ENCODE measurements at regions not wholly inside any gene's neighbourhood (a gene's known extent, or its start where the extent isn't known, plus 50 kb on each side); places are given as distances from the start of the nearest gene placed in this dataset.

DNA sequence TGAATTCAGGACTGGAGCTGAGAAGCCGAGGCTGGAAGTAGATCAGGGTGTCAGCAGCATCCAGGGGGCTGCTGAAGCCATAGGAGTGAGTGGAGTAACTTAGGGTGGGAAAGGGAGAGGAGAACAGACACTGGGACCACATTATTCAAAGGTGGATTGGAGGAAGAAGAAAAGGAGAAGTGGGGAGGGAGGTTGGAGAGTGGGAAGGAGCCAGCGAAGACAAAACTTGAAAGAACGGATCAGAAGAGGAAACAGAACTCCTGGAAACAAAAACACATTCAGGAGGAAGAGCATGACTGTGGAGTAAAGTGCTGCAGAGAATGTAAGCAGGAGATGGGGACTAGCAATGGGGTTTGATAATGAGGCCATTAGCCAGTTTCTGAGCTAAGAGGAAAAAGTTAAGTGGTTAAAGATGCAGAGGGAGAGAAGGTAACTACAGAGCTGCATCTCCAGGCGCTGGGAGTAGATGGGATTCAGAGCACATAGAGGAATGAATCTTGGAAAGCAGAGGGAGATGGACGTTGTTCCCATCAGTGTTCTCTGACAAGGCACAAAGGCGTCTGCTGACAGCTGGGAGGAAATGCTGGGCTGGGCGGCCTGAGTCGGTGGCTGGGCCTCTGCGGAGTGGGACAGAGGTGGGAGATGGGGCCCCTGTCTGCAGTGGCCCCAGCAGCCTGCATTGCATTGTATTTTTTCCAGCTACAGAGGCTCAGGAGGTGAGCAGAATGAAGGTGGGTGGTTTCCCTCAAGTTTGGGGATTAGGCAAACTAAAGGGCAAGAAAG is 63.1 kb upstream of the LEP start:
- intact Hi-C loops (cut with DNase I) = no loop called here
- Histone ChIP-seq H3K4me3 (no peak overlapping the region), H3K36me3 (no peaks in the 10 kb centered on the region), H3K9me3 (no peaks in the 10 kb centered on the region), H3K27ac (no peak overlapping the region), H3K4me1 (no peaks in the 10 kb centered on the region), H3K27me3 (peaks cover 0 to 57% (median 47%) of the 10 kb centered on the region in 7 donors)
- TF ChIP-seq, protein P1, sequence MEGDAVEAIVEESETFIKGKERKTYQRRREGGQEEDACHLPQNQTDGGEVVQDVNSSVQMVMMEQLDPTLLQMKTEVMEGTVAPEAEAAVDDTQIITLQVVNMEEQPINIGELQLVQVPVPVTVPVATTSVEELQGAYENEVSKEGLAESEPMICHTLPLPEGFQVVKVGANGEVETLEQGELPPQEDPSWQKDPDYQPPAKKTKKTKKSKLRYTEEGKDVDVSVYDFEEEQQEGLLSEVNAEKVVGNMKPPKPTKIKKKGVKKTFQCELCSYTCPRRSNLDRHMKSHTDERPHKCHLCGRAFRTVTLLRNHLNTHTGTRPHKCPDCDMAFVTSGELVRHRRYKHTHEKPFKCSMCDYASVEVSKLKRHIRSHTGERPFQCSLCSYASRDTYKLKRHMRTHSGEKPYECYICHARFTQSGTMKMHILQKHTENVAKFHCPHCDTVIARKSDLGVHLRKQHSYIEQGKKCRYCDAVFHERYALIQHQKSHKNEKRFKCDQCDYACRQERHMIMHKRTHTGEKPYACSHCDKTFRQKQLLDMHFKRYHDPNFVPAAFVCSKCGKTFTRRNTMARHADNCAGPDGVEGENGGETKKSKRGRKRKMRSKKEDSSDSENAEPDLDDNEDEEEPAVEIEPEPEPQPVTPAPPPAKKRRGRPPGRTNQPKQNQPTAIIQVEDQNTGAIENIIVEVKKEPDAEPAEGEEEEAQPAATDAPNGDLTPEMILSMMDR (IDR thresholded peaks at IDR 0.05) = no peak
- DNase-seq = no peak
- ATAC-seq = no peak
- WGBS, 2 donors = 27 to 34% methylated on average over 9 of the region's 9 CpGs

DNA sequence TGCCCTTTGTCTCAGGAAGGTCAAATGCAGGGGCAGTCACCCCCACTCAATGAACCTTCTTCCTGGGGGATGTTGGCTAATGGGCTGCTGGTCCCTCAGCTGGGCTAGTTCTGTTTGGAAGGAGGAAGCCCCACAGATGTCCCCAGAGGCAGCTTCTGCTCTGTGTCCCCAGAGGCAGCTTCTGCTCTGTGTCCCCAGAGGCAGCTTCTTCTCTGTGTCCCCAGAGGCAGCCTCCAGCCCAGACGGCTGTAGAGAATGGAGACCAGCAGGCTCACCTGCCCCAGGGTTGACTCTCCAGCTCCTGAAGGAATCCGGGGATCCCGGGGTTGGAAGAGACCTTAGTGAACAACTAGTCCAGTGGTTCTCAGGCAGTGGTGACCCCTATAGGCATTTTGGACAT is 62.5 kb upstream of the LEP start:
- Histone ChIP-seq H3K9me3 (no peaks in the 10 kb centered on the region), H3K4me1 (no peaks in the 10 kb centered on the region), H3K27me3 (peaks cover 0 to 58% (median 47%) of the 10 kb centered on the region in 7 donors), H3K4me3 (no peak overlapping the region), H3K27ac (no peak overlapping the region), H3K36me3 (no peaks in the 10 kb centered on the region)
- no peak for ATAC-seq
- WGBS, 2 donors = 85 to 87% methylated on average over 3 of the region's 3 CpGs
- intact Hi-C loops (cut with DNase I) = no loop called here
- DNase-seq = no peak
- TF ChIP-seq, protein P1 (IDR thresholded peaks at IDR 0.05) = no peak

DNA sequence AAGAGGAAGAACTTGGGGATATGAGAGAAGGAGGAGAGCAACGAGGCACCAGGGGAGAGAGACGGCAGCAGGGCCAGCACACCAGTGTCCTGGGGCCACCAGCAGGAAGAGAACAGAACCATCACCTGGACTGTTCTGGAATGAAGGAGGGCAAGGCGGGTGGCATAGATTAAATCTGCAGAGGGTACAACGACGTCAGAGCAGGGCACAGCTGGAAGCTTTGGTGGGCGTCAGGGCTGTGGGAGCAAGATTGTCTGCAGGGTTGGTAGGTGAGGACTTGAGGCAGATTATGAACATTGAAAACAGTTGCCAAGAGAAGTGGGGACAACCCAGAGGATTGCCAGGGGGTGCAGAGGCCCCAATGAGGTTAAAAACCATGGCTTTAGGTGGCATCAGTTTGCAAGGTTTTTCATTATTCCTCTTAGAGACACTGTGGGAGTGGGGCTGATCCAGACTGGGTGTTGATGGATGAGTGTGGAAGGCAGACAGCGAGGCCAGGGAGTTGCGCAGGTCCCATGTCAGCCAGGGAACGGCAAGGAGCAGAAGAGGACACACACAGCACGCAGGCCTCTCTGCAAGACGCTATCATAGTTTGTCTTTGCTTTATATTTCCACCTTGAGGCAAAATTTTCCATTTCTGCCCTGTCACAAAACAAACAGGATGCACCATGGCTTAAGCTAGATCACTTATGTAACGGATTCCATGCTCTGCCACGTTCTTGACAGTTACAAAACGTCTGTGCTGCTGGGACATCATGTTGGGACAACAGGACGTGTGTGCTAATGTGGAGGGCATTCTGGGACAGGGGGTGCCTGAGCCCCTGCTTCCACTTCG is 52.5 kb upstream of the LEP start:
- TF ChIP-seq, protein P1 (IDR thresholded peaks at IDR 0.05) = no peak
- 67% methylated on average over 16 of the region's 16 CpGs for WGBS, 2 donors
- intact Hi-C loops (cut with DNase I) = no loop called here
- Histone ChIP-seq H3K36me3 (no peaks in the 10 kb centered on the region), H3K27ac (no peak overlapping the region), H3K4me1 (no peaks in the 10 kb centered on the region), H3K9me3 (peaks cover 0 to 3% (median 0%) of the 10 kb centered on the region in 11 donors), H3K27me3 (peaks cover 0 to 60% (median 35%) of the 10 kb centered on the region in 7 donors), H3K4me3 (no peak overlapping the region)
- no peak for DNase-seq
- no peak for ATAC-seq

DNA sequence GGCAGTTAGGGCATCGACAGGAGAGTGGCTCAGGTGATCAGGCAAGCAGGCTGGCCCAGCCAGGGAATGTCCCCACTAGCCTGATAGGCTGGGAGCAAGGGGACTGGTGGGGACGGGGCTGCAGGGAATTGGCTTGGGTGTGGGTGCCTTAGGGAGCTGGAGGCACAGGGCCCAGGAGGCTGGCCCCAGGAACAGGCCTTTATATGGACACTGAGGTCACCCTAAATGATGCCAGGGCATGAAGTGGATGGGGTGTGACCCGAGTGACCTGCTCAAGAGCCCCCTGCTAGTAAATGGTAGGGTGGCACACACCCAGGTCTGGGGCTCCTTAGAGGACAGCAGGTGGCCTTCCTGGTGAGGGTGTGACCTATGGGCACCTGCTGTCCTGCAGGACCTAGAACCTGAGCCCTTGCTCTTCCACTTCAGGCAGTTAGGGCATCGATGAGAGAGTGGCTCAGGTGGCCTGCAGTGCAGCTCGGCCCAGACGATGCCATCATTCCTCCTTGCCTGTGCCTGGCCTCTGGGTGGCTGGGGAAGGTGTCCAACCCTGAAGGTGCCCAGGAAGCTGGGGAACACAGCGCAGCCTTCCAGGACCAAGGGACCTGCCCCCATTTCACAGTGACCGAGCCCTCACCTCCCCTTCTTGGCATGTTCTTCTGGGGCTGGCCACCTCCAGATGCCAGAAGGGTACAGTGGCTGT is 51.7 kb upstream of the LEP start:
- no peak overlapping the region for H3K4me3 ChIP-seq
- intact Hi-C loops (cut with DNase I) = no loop called here
- ATAC-seq (peak in 1 of 8 donors; percentile 30), DNase-seq (no peak)
- H3K36me3 ChIP-seq = no peaks in the 10 kb centered on the region
- 88% methylated on average over 8 of the region's 8 CpGs for WGBS, 2 donors
- peaks cover 0 to 61% (median 41%) of the 10 kb centered on the region in 7 donors for H3K27me3 ChIP-seq
- H3K9me3 ChIP-seq = peaks cover 0 to 11% (median 3%) of the 10 kb centered on the region in 11 donors
- H3K27ac ChIP-seq = no peak overlapping the region
- TF ChIP-seq, protein P1 (IDR thresholded peaks at IDR 0.05) = no peak
- no peaks in the 10 kb centered on the region for H3K4me1 ChIP-seq

Measured in heart right ventricle (tissue), 16 donors.